GM10266 (cell line): ENCODE measurements at regions not wholly inside any gene's neighbourhood (a gene's known extent, or its start where the extent isn't known, plus 50 kb on each side); places are given as distances from the start of the nearest gene placed in this dataset.

Experiments
- DNase-seq: peaks from one replicate; pipeline ENCODE4 v3.0.0; 2012; ENCODE audit errors: extremely low spot score
- CTCF ChIP-seq: IDR thresholded peaks from 2 replicates; pipeline ENCODE4 v1.5.1; 2012; ENCODE audit warnings: mild to moderate bottlenecking, low read depth; ENCODE audit not compliant: control insufficient read depth, insufficient read depth; ENCODE audit errors: missing control alignments

GRCh38 chr5:155316070-155316714 lies 302.6 kb downstream of the KIF4B start:
- TF ChIP-seq CTCF = no peak
- no peak for DNase-seq

DNA sequence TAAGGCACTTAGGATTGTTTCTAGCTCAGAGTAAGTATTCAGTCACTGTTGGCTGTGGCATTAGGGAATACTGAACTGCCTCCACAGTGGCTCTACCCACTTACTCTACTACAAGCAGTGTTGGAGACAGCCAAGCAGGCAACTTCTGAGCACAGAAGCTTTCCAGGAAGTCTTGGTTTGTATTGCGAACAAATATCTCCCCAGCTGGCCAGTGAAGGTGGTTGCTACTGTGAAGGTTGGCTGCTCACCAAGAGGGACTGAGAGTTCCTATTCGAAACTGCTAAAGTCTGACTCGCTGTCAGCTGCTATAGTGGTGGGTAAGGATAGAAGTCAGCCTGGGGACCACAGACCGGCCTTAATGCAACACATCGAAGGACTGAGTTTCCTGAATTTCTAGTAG lies 319.1 kb downstream of the KIF4B start:
- no peak for TF ChIP-seq CTCF
- DNase-seq = no peak

DNA sequence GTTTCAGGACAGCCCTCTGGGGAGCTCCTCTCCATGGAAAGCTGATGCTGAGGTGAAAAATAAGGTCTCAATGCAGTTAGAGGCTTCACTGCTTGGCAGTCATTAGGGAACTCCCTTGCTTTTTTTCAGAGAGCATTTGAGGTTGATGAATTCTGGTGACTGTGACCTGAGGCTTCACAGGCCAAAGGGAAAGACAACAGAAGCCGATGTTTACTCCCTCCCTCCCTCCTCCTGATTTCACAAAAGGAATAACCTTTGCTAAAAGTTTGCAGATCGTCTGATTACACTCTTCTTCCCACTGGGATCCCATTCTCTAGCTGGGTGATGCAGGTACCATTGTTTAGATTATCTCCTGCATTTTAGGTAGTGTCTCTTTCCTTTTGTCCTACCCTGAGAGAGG lies 329.4 kb downstream of the KIF4B start:
- DNase-seq = no peak
- no peak for TF ChIP-seq CTCF

GRCh38 chr5:155343468-155343867 lies 329.9 kb downstream of the KIF4B start:
- no peak for DNase-seq
- no peak for TF ChIP-seq CTCF

DNA sequence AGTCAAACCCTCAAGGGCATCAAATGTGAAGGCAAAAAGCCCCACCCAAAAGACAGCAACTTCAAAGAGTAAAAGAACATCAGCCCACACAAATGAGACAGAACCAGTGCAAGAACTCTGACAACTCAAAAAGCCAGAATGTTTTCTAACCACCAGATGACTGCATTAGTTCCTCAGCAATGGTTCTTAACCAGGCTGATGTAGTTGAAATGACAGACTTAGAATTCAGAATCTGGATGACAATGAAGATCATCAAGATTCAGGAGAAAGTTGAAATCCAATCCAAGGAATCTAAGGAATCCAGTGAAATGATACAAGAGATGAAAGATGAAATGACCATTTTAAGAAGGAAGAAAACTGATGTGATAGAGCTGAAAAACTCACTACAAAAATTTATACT lies 339.7 kb downstream of the KIF4B start:
- no peak for DNase-seq
- no peak for TF ChIP-seq CTCF

- no peak for DNase-seq
- no peak for TF ChIP-seq CTCF
These were observed 352.5 kb downstream of the KIF4B start for GRCh38 chr5:155366096-155366495.

DNA sequence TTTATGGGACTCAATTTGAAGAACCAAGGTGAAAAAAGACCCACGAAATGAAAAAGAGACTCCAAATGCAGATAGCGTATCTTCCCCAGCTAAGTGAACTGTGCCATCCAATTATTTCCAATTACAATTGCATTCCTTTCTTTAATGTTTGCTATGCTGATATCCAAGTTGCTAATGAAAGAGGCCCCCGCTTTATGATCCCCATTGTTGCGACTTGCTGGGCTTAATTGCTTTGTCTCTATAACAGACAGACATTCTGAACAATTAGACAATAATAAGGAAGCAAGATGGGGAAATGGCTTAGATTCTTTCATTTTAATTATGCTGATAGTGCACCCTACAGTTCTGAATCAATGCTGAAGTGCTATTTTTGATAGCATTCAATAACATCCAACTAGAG lies 354.3 kb downstream of the KIF4B start:
- no peak for TF ChIP-seq CTCF

More for the DNA sequence above, 354.3 kb downstream of the KIF4B start:
- DNase-seq = no peak
